ENCODE measurements at regions not wholly inside any gene's neighbourhood (a gene's known extent, or its start where the extent isn't known, plus 50 kb on each side); places are given as distances from the start of the nearest gene placed in this dataset.
"Not testable (repeated sequence)": the region's sequence is repeated elsewhere in the genome, so short reads cannot be mapped to it uniquely, and the experiment has no call there.

DNA sequence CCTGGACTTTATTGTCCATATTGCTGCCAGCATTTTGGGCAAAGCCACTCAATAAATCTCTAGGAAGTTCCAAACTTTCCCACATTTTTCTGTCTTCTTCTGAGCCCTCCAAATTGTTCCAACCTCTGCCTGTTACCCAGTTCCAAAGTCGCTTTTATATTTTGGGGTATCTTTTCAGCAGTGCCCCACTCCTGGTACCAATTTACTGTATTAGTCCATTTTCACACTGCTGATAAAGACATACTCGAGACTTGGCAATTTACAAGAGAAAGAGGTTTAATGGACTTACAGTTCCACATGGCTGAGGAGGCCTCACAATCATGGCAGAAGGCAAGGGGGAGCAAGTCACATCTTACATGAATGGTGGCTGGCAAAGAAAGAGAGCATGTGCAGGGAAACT lies 53.4 kb downstream of the AHSP start:
- H3K9me3 ChIP-seq = not testable (repeated sequence)
- WGBS = 74% methylated on average over 2 of the region's 2 CpGs

GRCh38 chr16:31601737-31602384 lies 74.2 kb downstream of the AHSP start:
- DNase-seq (ENCODE audit: low spot score); H3K36me3 ChIP-seq; intact Hi-C loops (cut with DNase I); H3K27ac ChIP-seq; H3K9me3 ChIP-seq; H3K4me3 ChIP-seq; H3K4me1 ChIP-seq (replicated peaks); H3K27me3 ChIP-seq (replicated peaks; ENCODE audit: insufficient read depth): not testable (repeated sequence)
- WGBS = 80% methylated on average over 9 of the region's 9 CpGs

More for the DNA sequence above, 53.4 kb downstream of the AHSP start:
- H3K4me3 ChIP-seq; DNase-seq (ENCODE audit: low spot score); H3K27ac ChIP-seq; H3K36me3 ChIP-seq; intact Hi-C loops (cut with DNase I); H3K27me3 ChIP-seq (replicated peaks; ENCODE audit: insufficient read depth); H3K4me1 ChIP-seq (replicated peaks): not testable (repeated sequence)

DNA sequence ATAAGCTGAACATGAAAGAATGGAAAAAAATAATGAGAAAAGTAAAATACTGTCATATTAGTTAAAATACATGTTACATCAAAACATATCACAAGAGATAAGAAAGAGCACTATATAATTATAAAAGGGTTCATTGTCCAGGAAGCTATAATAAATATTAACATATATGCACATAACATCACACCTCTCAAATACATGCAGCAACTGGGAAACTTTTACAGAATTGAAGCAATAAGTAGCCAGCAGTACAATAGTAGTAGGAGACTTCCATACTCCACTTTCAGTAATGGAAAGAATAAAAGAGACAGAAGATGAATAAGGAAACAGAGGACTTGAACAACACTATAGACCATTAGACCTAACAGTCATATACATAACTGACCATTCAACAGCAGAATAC lies 90.4 kb downstream of the AHSP start:
- H3K36me3 ChIP-seq = no peaks in the 10 kb centered on the region
- H3K4me1 ChIP-seq (replicated peaks) = no peaks in the 10 kb centered on the region
- no peak overlapping the region for H3K4me3 ChIP-seq
- no peak overlapping the region for H3K27ac ChIP-seq
- no peaks in the 10 kb centered on the region for H3K9me3 ChIP-seq
- DNase-seq (ENCODE audit: low spot score) = no peak
- no peak for TF ChIP-seq POLR2AphosphoS5 (IDR thresholded peaks at IDR 0.05)
- no peak for TF ChIP-seq POLR2A (IDR thresholded peaks at IDR 0.05)
- TF ChIP-seq, protein P1, sequence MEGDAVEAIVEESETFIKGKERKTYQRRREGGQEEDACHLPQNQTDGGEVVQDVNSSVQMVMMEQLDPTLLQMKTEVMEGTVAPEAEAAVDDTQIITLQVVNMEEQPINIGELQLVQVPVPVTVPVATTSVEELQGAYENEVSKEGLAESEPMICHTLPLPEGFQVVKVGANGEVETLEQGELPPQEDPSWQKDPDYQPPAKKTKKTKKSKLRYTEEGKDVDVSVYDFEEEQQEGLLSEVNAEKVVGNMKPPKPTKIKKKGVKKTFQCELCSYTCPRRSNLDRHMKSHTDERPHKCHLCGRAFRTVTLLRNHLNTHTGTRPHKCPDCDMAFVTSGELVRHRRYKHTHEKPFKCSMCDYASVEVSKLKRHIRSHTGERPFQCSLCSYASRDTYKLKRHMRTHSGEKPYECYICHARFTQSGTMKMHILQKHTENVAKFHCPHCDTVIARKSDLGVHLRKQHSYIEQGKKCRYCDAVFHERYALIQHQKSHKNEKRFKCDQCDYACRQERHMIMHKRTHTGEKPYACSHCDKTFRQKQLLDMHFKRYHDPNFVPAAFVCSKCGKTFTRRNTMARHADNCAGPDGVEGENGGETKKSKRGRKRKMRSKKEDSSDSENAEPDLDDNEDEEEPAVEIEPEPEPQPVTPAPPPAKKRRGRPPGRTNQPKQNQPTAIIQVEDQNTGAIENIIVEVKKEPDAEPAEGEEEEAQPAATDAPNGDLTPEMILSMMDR (IDR thresholded peaks at IDR 0.05) = no peak
- H3K27me3 ChIP-seq (replicated peaks; ENCODE audit: insufficient read depth) = no peaks in the 10 kb centered on the region
- intact Hi-C loops (cut with DNase I) = no loop called here

DNA sequence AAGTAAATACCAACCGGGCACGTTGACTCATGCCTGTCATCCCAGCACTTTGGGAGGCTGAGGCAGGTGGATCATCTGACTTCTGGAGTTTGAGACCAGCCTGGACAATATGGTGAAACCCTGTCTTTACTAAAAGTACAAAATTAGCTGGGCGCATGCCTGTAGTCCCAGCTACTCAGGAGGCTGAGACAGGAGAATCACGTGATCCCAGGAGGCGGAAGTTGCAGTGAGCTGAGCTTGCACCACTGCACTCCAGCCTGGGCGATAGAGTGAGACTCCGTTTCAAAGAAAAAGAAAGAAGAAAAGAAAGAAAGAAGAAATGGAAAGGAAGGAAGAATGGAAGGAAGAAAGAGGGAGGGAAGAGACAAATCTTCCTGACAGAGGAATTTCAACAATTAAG lies 108.7 kb downstream of the AHSP start:
- intact Hi-C loops (cut with DNase I) = no loop called here
- TF ChIP-seq POLR2A (IDR thresholded peaks at IDR 0.05) = no peak
- TF ChIP-seq, protein P1 (IDR thresholded peaks at IDR 0.05) = no peak
- TF ChIP-seq POLR2AphosphoS5 (IDR thresholded peaks at IDR 0.05) = no peak
- no peak overlapping the region for H3K4me3 ChIP-seq
- H3K36me3 ChIP-seq = no peaks in the 10 kb centered on the region
- no peaks in the 10 kb centered on the region for H3K4me1 ChIP-seq (replicated peaks)
- no peak for DNase-seq (ENCODE audit: low spot score)
- no peaks in the 10 kb centered on the region for H3K27me3 ChIP-seq (replicated peaks; ENCODE audit: insufficient read depth)
- no peak overlapping the region for H3K27ac ChIP-seq
- WGBS = 95% methylated on average over 7 of the region's 7 CpGs
- H3K9me3 ChIP-seq = no peaks in the 10 kb centered on the region

DNA sequence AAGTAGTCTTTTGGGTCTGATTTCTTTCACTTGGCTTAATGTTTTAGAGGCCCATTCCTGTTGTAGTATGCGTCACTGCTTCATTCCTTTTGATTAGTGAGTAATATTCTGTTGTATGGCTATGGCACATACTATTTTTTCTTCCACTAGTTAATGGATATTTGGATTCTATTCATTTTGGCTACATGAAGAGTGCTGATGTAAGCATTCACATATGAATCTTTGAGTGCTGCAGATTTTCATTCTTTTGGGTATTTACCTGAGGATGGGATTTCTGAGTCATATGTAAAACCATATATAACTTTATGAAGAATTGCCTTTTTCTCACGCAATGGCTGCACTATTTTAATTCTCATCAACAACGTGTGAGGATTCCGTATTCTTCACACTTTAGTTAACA lies 113.6 kb downstream of the AHSP start:
- no peak overlapping the region for H3K27ac ChIP-seq
- H3K4me1 ChIP-seq (replicated peaks) = no peaks in the 10 kb centered on the region
- H3K4me3 ChIP-seq = no peak overlapping the region
- TF ChIP-seq, protein P1 (IDR thresholded peaks at IDR 0.05) = no peak
- TF ChIP-seq POLR2A (IDR thresholded peaks at IDR 0.05) = no peak
- no peak for TF ChIP-seq POLR2AphosphoS5 (IDR thresholded peaks at IDR 0.05)
- H3K27me3 ChIP-seq (replicated peaks; ENCODE audit: insufficient read depth) = no peaks in the 10 kb centered on the region
- intact Hi-C loops (cut with DNase I) = no loop called here
- 86% methylated on average over 4 of the region's 4 CpGs for WGBS
- H3K9me3 ChIP-seq = no peaks in the 10 kb centered on the region
- no peak for DNase-seq (ENCODE audit: low spot score)
- H3K36me3 ChIP-seq = no peaks in the 10 kb centered on the region

- DNase-seq (ENCODE audit: low spot score); H3K36me3 ChIP-seq; H3K27ac ChIP-seq; intact Hi-C loops (cut with DNase I); H3K9me3 ChIP-seq; H3K27me3 ChIP-seq (replicated peaks; ENCODE audit: insufficient read depth); H3K4me1 ChIP-seq (replicated peaks); H3K4me3 ChIP-seq: not testable (repeated sequence)
- WGBS = 78% methylated on average over 4 of the region's 4 CpGs
Measured at GRCh38 chr16:31655674-31656073, 128.0 kb downstream of the AHSP start.
